Progenitor cell of endocrine pancreas (in vitro differentiated cells): ENCODE measurements at regions not wholly inside any gene's neighbourhood (a gene's known extent, or its start where the extent isn't known, plus 50 kb on each side); places are given as distances from the start of the nearest gene placed in this dataset.

ENCODE experiments used
- DNase-seq: peaks from one replicate; pipeline ENCODE4 v3.0.0; 2021; ENCODE audit warnings: low spot score; ENCODE audit not compliant: unreplicated experiment
- H3K27ac Mint-ChIP-seq: 2 replicates; pipeline ENCODE4 v1.8.0; 2021; ENCODE audit warnings: mild to moderate bottlenecking, moderate library complexity, mixed read lengths
- H3K27me3 Mint-ChIP-seq: 2 replicates; pipeline ENCODE4 v1.8.0; 2021; ENCODE audit warnings: mixed read lengths
- H3K36me3 Mint-ChIP-seq: 2 replicates; pipeline ENCODE4 v1.8.0; 2022; ENCODE audit warnings: mixed read lengths; ENCODE audit not compliant: insufficient read depth
- H3K4me1 Mint-ChIP-seq: 2 replicates; pipeline ENCODE4 v1.8.0; 2021; ENCODE audit warnings: low read depth, mixed read lengths
- H3K4me3 Mint-ChIP-seq: 2 replicates; pipeline ENCODE4 v1.8.0; 2021; ENCODE audit warnings: low read depth, mild to moderate bottlenecking, moderate library complexity, mixed read lengths
- H3K9me3 Mint-ChIP-seq: 2 replicates; pipeline ENCODE4 v1.8.0; 2021; ENCODE audit warnings: low read depth, mixed read lengths
- CTCF ChIP-seq: fragments of 200-600 bp; sonication (generic); IDR thresholded peaks from one replicate; pipeline ENCODE4 v1.5.0; 2021; ENCODE audit warnings: antibody characterized with exemption, mild to moderate bottlenecking; ENCODE audit not compliant: unreplicated experiment

DNA sequence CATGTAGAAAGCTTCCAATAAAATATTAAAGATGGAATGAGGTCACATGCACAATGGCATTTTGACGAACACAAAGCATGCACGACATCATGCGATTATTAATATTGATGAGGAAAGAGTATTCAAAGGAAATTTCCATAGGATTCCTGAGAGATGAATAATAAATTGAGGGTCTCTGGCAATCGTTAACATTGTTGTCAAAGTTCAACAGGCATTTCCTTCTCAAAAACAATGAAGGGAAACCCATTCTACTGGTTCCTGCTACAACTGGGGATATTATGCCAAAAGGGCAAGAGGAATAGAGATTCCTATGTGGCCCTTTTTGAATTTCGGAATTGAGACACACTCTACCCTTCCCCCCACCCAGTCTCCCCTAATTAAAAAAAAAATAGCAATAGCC lies 128.3 kb upstream of the NUDT7 start:
- Mint-ChIP-seq H3K9me3 (peaks cover 3% of the 10 kb centered on the region), H3K4me3 (no peak overlapping the region), H3K4me1 (peaks cover 15% of the 10 kb centered on the region), H3K27me3 (no peaks in the 10 kb centered on the region), H3K27ac (no peak overlapping the region), H3K36me3 (no peaks in the 10 kb centered on the region)
- DNase-seq: no peak
- TF ChIP-seq CTCF: no peak

- Mint-ChIP-seq H3K4me3 (no peak overlapping the region), H3K9me3 (peaks cover 5% of the 10 kb centered on the region), H3K4me1 (peaks cover 17% of the 10 kb centered on the region), H3K27me3 (no peaks in the 10 kb centered on the region), H3K27ac (peak overlapping the region; percentile 44), H3K36me3 (no peaks in the 10 kb centered on the region)
- TF ChIP-seq CTCF: no peak
- no peak for DNase-seq
Observed at GRCh38 chr16:77594799-77595596, 127.3 kb upstream of the NUDT7 start.

DNA sequence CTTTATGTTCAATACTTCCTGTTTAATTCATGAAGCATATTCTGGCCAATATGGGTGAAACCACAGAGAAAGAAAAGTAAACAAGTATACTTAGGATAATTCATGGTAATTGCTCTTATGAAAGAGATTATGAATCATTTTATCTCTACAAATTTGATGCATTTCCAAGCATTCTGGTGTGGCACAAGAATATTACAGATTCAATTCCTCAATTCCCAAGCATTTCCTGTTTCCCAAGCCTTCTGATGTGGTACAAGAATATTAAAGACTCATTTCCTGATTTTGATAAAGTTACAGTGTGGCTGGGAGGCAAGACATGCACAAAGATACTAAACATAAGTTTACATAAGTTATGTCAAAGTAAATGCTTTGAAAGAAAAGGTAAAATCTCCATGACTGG lies 126.1 kb upstream of the NUDT7 start:
- Mint-ChIP-seq H3K27ac (no peak overlapping the region), H3K4me3 (no peak overlapping the region), H3K4me1 (peaks cover 17% of the 10 kb centered on the region), H3K9me3 (peaks cover 12% of the 10 kb centered on the region), H3K36me3 (peaks cover 5% of the 10 kb centered on the region), H3K27me3 (no peaks in the 10 kb centered on the region)
- DNase-seq: no peak
- no peak for TF ChIP-seq CTCF

DNA sequence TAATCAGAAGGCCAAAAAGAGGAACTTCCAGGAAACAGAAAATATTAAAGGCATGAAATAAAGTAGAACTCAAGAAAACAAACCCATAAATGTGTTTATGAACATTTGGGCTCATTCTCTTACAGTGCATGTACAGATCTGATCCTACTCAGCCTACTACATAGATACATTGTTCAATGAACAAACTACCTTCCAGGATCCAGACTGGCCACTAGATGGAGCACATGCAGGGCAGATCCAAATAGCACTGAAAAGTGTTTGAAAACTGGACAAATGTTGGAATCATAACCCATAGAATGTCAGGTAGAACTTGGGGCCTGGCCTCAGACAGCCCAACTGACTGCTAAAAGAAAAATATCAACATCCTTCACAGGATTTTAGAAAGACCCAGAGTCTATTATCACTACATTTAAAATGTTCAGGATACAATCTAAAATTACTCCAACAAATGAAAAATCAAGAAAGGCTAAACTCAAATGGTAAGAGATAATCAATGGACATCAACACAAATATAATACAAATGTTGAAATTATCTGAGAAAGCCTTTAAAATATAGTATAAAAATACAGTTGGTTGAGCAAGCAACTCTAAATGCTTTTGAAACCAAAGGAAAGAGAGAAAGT lies 122.4 kb upstream of the NUDT7 start:
- H3K4me1 Mint-ChIP-seq: peaks cover 19% of the 10 kb centered on the region
- no peak overlapping the region for H3K4me3 Mint-ChIP-seq
- no peak for DNase-seq

GRCh38 chr16:77600555-77600954 lies 121.8 kb upstream of the NUDT7 start:
- Mint-ChIP-seq H3K27me3 (peaks cover 3% of the 10 kb centered on the region), H3K4me3 (no peak overlapping the region), H3K27ac (no peak overlapping the region), H3K4me1 (peaks cover 17% of the 10 kb centered on the region), H3K36me3 (peaks cover 5% of the 10 kb centered on the region), H3K9me3 (peaks cover 19% of the 10 kb centered on the region)
- no peak for TF ChIP-seq CTCF
- no peak for DNase-seq

More for the DNA sequence above, 122.4 kb upstream of the NUDT7 start:
- peak; percentile 68 for TF ChIP-seq CTCF
- Mint-ChIP-seq H3K27me3 (peaks cover under 1% of the 10 kb centered on the region), H3K36me3 (peaks cover 5% of the 10 kb centered on the region), H3K27ac (no peak overlapping the region), H3K9me3 (peaks cover 19% of the 10 kb centered on the region)
